Neural progenitor cell (in vitro differentiated cells): ENCODE measurements at regions not wholly inside any gene's neighbourhood (a gene's known extent, or its start where the extent isn't known, plus 50 kb on each side); places are given as distances from the start of the nearest gene placed in this dataset.

Experiments
- CTCF ChIP-seq: fragments of 200-600 bp; sonication (generic); IDR thresholded peaks from 2 replicates; pipeline ENCODE4 v1.5.1; 2017; ENCODE audit warnings: antibody characterized with exemption, mild to moderate bottlenecking
- EZH2 ChIP-seq: fragments of 200-600 bp; sonication (generic); IDR thresholded peaks from 2 replicates; pipeline ENCODE4 v1.6.1; 2017; ENCODE audit warnings: antibody characterized with exemption, mild to moderate bottlenecking, moderate library complexity
- EZH2phosphoT487 ChIP-seq: fragments of 200-600 bp; sonication (generic); IDR thresholded peaks from 2 replicates; pipeline ENCODE4 v1.6.1; 2017; ENCODE audit warnings: antibody characterized with exemption

GRCh38 chr12:114286145-114286544 lies 119.8 kb downstream of the TBX5 start:
- TF ChIP-seq EZH2phosphoT487 (no peak), EZH2 (no peak), CTCF (no peak)
